Activated T-helper 17 cell treated with anti-CD3 and anti-CD28 coated beads, Interleukin-2, amount 50 U/mL, for 72 hours (primary cell): ENCODE measurements at regions not wholly inside any gene's neighbourhood (a gene's known extent, or its start where the extent isn't known, plus 50 kb on each side); places are given as distances from the start of the nearest gene placed in this dataset.

Experiments
- ATAC-seq: fragments of 150-1000 bp; cut with Tn5 transposase; replicated peaks from 2 replicates; pipeline ENCODE4 v1.10.0; 2021; ENCODE audit warnings: mild to moderate bottlenecking, moderate library complexity
- H3K27ac Mint-ChIP-seq: one replicate; pipeline ENCODE4 v1.8.0; 2022; ENCODE audit warnings: mixed read lengths
- H3K27me3 Mint-ChIP-seq: one replicate; pipeline ENCODE4 v1.8.0; 2022; ENCODE audit warnings: mixed read lengths
- H3K36me3 Mint-ChIP-seq: one replicate; pipeline ENCODE4 v1.8.0; 2022; ENCODE audit warnings: low read depth, mild to moderate bottlenecking, mixed read lengths
- H3K4me1 Mint-ChIP-seq: one replicate; pipeline ENCODE4 v1.8.0; 2022; ENCODE audit warnings: mixed read lengths
- H3K4me3 Mint-ChIP-seq: one replicate; pipeline ENCODE4 v1.8.0; 2022; ENCODE audit warnings: mild to moderate bottlenecking, mixed read lengths
- H3K9me3 Mint-ChIP-seq: one replicate; pipeline ENCODE4 v1.8.0; 2022; ENCODE audit warnings: mixed read lengths

DNA sequence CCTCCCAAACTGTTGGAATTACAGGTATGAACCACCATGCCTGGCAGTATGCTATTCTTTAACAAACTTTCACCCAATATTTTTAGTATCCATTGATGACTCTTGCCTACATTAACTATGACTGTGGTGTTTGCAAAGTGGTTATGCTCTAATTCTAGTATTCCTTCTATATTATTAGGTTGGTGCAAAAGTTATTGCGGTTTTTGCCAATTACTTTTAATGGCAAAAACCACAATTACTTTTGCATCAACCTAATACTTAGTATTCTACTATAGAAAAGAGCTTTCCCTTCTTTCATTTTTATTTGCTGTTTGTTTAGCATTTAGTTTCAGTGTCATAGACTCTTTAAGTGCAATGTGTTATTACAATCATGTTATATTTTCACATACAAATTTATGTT lies 760.6 kb downstream of the NR2F2 start:
- no peaks in the 10 kb centered on the region for H3K27me3 Mint-ChIP-seq
- H3K36me3 Mint-ChIP-seq, result no peaks in the 10 kb centered on the region
- peaks cover 26% of the 10 kb centered on the region for H3K9me3 Mint-ChIP-seq
- H3K4me1 Mint-ChIP-seq, result no peaks in the 10 kb centered on the region
- no peak overlapping the region for H3K4me3 Mint-ChIP-seq
- H3K27ac Mint-ChIP-seq, result no peak overlapping the region
- no peak for ATAC-seq

DNA sequence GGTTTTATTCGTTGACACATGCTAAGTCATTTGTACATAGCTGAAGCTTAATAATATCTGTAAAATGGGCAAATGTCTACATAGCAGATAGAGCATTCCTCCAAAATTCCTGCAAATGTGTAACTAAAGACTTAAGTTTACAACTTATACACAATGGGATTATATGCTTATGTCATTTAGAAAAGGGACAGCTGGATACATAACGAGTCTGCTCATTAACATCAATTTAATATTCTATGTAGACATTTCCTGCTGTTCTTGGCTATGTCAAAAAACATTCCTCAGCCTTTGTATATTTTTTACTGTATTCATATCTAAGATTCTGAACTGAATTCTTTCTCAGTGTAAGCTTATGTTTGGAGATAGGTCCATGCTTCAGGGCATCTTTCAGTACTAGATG lies 762.2 kb downstream of the NR2F2 start:
- Mint-ChIP-seq H3K4me1 (no peaks in the 10 kb centered on the region), H3K4me3 (no peak overlapping the region), H3K36me3 (no peaks in the 10 kb centered on the region), H3K27me3 (no peaks in the 10 kb centered on the region), H3K9me3 (peaks cover 23% of the 10 kb centered on the region), H3K27ac (no peak overlapping the region)
- ATAC-seq, result no peak

DNA sequence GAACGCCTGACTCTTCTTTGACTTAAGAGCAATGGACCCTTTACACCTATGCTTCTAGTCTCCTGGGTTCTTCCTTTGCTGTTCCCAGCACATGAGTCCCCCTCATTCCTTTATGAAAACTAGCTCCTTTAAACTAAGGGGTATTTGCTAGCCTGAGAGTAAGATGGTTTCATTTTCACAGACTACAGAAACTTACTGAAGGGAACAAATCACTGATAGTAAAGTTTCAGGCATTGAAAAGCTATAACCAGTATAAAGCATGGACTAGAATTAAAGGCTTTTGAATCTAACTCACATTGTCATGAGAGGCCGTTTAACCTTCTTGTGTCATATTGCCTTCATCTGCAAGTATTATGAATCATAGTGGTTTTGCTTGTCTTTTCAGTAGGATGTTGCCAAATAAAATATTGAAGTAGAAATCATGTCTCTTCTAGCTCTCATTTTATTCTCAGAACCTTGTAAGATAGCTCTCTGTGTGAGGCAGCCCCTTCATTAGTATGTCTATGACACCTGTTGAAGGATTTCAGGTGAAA lies 765.9 kb downstream of the NR2F2 start:
- no peak overlapping the region for H3K4me3 Mint-ChIP-seq
- no peaks in the 10 kb centered on the region for H3K27me3 Mint-ChIP-seq
- ATAC-seq, result no peak
- no peaks in the 10 kb centered on the region for H3K36me3 Mint-ChIP-seq
- no peaks in the 10 kb centered on the region for H3K4me1 Mint-ChIP-seq
- H3K27ac Mint-ChIP-seq, result no peak overlapping the region
- H3K9me3 Mint-ChIP-seq, result peaks cover 31% of the 10 kb centered on the region

DNA sequence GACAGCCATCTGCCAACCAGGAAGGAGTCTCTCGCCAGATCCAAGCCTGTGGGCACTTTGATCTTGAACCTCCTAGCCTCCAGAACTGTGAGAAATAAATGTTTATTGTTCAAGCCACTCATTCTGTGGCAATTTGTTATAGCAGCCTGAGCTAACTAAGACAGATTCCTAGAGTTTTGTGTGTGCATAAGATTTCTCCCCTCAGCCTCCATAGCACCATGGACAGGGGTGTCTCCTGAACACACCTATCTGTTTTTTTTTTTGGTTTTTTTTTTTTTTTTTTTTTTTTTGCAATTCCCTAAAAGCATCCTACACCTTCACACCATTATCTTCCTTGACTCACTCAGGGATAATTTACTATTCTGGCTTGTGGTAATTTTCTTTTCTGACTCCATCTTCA lies 768.5 kb downstream of the NR2F2 start:
- Mint-ChIP-seq H3K4me1 (no peaks in the 10 kb centered on the region), H3K9me3 (peaks cover 30% of the 10 kb centered on the region), H3K27ac (no peak overlapping the region), H3K4me3 (no peak overlapping the region), H3K27me3 (no peaks in the 10 kb centered on the region), H3K36me3 (no peaks in the 10 kb centered on the region)
- no peak for ATAC-seq

DNA sequence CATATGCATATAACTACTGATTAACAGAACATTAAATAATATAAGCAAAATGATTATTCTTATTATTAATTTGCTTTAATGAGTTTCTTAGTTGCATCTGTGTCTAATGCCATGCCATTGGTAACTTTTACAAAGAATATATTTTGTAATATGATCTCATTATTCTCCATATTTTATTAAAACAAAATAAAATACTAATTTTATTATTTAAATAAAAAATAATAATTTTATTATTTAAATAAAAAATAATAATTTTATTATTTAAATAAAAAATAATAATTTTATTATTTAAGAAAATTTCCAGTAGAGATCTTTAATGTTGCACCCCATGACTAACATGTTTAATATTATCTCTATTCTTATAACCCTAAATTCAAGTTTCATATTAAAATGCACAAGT lies 771.1 kb downstream of the NR2F2 start:
- H3K36me3 Mint-ChIP-seq, result no peaks in the 10 kb centered on the region
- ATAC-seq, result no peak
- no peak overlapping the region for H3K4me3 Mint-ChIP-seq
- peaks cover 27% of the 10 kb centered on the region for H3K9me3 Mint-ChIP-seq
- H3K27ac Mint-ChIP-seq, result no peak overlapping the region
- no peaks in the 10 kb centered on the region for H3K4me1 Mint-ChIP-seq
- H3K27me3 Mint-ChIP-seq, result no peaks in the 10 kb centered on the region

DNA sequence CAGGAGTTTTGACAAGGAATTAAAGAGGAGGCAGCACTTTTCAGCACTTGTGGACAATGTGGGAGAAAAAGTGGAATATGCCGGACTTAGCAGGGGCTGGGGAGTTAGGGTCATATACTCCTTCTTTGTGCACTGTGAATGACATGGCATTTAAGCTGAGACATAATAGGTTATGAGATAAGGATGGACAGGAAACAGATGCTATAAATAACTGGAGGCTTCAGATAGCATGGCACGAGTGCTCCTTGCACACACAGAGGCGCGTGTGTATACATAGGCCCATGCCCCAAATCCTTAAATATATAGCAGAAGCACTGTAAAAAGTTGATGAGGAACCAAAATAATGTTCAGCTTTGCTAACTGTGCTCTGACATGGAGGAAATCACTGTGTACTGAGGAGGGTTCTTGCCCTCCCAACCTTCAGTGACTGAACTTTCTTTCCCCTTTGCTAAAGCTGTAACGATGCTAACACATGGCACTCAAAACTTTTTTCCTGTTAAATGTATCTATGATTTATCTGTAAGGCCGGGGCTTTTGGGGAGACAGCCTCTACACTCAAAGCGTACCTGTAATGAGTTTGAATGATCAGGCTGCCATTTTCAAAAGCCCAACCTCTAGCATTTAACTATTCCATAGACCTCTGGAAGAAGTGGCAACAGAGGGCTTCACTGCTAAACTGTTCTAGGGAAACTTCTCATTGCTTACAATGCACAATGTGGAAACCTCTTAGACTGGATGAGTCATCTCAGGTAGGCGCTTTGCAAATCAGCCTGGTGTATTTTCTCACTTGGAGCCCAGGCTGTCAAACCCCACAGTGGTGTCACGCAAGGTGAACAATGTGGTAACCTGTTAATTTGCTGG lies 784.6 kb downstream of the NR2F2 start:
- no peak for ATAC-seq
- H3K9me3 Mint-ChIP-seq, result peaks cover 17% of the 10 kb centered on the region
- H3K4me1 Mint-ChIP-seq, result no peaks in the 10 kb centered on the region
- no peaks in the 10 kb centered on the region for H3K27me3 Mint-ChIP-seq
- no peak overlapping the region for H3K4me3 Mint-ChIP-seq
- no peaks in the 10 kb centered on the region for H3K36me3 Mint-ChIP-seq
- no peak overlapping the region for H3K27ac Mint-ChIP-seq

DNA sequence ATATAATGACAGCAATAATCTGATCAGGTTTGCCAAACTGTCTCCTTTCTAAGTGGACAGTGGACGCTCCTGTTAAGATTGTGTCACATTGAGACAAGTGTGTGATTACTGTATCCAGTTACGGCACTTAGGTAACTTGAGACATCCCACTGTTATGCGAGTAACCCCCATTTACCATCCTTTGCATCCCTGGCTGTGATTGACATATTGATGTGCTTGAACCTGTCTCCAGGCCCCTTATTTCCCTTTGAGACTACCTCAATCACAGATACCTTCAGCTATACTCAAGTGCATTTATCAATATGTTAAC lies 785.2 kb downstream of the NR2F2 start:
- no peaks in the 10 kb centered on the region for H3K4me1 Mint-ChIP-seq
- ATAC-seq, result no peak

DNA sequence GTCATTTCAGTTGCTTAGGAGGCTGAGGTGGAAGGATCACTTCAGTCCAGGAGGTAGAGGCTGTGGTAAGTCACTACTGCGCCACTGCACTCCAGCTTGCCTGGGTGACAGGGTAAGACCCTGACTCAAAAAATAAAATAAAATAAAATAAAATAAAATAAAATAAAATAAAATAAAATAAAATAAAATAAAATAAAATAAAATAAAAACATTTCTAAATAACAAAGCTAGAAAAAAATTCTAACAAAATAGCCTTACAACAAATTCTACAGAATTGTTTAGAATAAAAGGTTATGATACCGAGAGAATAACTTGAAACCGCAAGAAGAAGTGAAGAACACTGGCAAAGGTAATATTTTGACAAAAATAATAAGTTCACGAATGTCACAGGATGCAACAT lies 794.3 kb downstream of the NR2F2 start:
- no peak for ATAC-seq
- no peaks in the 10 kb centered on the region for H3K36me3 Mint-ChIP-seq
- peaks cover 6% of the 10 kb centered on the region for H3K9me3 Mint-ChIP-seq
- H3K27ac Mint-ChIP-seq, result no peak overlapping the region
- no peak overlapping the region for H3K4me3 Mint-ChIP-seq
- H3K4me1 Mint-ChIP-seq, result no peaks in the 10 kb centered on the region
- H3K27me3 Mint-ChIP-seq, result no peaks in the 10 kb centered on the region

More for the DNA sequence above, 785.2 kb downstream of the NR2F2 start:
- H3K27ac Mint-ChIP-seq, result no peak overlapping the region
- peaks cover 17% of the 10 kb centered on the region for H3K9me3 Mint-ChIP-seq
- H3K27me3 Mint-ChIP-seq, result no peaks in the 10 kb centered on the region
- H3K4me3 Mint-ChIP-seq, result no peak overlapping the region
- H3K36me3 Mint-ChIP-seq, result no peaks in the 10 kb centered on the region

DNA sequence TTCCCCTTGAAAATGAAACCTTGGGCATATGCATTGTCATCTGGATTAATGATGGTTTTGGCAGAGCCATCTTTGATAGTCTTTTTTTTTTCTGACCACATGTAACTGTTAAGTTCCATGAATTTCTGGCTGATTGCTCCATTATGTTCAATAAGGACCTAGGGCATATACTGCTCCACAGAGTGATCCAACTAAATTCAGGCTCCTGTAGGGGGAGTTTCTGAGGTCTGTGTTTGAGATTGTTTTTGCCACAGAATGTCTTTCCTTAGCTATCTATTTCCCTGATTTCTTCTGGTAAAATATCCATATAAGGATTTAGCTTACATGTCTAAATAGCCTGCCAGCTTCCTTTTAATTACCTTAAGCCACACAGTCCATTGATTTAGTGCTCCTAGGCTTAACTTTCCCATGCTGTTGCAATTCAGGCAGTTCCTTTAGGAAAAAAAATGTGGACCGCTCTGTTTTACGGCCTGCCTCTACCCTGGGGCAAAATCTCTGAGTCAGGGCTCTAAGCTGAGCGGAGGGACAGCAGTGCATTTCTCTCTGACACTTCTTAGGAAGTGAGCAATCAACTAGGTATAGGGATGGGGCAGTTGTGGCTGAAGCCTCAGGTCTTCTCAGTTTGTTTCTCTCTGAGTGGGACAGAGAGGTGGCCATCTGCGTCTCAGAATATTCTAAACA lies 796.2 kb downstream of the NR2F2 start:
- no peaks in the 10 kb centered on the region for H3K27me3 Mint-ChIP-seq
- no peaks in the 10 kb centered on the region for H3K4me1 Mint-ChIP-seq
- no peaks in the 10 kb centered on the region for H3K36me3 Mint-ChIP-seq
- H3K9me3 Mint-ChIP-seq, result peaks cover 12% of the 10 kb centered on the region
- no peak overlapping the region for H3K4me3 Mint-ChIP-seq
- ATAC-seq, result no peak
- H3K27ac Mint-ChIP-seq, result no peak overlapping the region

DNA sequence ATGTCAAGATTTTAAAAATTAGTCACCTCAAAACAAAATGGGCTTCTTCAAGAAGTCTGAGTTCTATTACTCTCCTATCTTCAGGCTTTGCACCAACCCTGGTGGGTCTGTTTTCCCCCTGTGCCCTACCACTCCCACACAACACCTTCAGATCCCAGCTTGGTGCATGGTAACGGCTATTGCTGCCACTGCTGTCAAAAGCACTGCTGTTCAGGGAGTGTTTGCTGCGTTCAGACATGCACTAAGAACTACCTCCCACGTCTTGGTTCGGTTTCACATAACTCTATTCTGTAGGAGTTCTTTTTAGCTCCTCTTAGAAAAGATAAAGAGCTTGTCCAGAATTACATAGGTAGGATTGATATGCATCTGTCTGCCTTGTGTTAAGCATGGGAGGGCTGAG lies 799.2 kb downstream of the NR2F2 start:
- Mint-ChIP-seq H3K9me3 (peaks cover 22% of the 10 kb centered on the region), H3K36me3 (no peaks in the 10 kb centered on the region), H3K27ac (no peak overlapping the region), H3K4me1 (no peaks in the 10 kb centered on the region), H3K27me3 (no peaks in the 10 kb centered on the region), H3K4me3 (no peak overlapping the region)
- ATAC-seq, result no peak

DNA sequence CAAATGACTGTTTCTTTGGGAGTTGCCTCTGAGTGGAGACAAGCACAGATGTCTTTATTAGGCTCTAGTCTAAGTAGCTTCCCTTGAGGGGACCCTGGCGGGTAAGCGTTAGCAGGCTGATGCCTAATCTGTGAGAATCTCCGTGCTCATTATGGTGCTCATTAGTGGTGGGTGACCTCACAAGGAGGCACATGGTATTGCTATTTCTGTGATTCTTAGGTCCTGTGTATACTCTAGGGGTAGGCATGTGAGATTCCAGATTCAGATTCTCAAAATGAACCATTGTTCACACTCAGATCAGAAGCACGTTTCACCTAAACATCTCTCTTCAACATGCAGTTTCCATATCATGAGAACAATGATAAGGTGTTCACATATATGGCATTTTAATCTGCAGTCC lies 809.7 kb downstream of the NR2F2 start:
- Mint-ChIP-seq H3K27me3 (no peaks in the 10 kb centered on the region), H3K4me1 (no peaks in the 10 kb centered on the region), H3K27ac (no peak overlapping the region), H3K9me3 (peaks cover 16% of the 10 kb centered on the region), H3K36me3 (no peaks in the 10 kb centered on the region), H3K4me3 (no peak overlapping the region)
- ATAC-seq, result no peak

DNA sequence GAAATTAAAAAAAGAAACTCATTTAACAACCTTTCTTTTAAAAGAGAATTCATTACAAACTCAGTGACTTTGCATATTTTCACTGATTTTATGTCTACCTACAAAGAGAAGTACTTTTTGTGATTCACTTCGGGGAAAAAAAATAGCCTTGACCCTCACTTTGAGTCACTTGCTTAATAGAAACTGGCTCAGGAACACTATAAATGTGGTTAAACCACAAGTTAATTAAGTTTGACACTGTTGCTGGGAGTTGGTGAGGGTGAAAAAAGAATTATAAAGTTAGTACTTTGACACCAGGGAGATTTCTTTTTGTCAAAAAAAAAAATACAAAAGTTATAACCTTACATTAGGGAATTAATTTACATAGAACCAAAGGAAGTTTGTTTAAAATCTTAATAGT lies 810.9 kb downstream of the NR2F2 start:
- ATAC-seq, result no peak
- Mint-ChIP-seq H3K4me1 (no peaks in the 10 kb centered on the region), H3K27ac (no peak overlapping the region), H3K27me3 (no peaks in the 10 kb centered on the region), H3K9me3 (peaks cover 11% of the 10 kb centered on the region), H3K36me3 (no peaks in the 10 kb centered on the region), H3K4me3 (no peak overlapping the region)

DNA sequence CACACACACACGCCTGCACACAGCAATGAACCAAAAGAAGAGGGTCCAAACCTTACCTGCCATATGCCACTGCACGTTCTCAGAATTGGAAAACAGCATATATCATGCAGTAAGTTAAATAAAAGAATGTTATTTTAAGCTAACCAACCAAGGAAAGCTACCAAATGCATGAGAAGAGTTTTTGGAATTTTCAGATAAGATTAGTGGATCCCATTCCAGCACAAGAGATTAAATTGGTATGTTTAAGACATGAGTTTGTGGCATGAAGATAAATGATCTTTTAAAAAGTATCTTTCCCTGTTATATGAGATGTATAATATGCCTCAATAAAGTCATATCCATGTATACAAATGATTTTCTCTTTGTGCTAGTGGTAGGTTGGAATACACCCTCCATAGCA lies 811.4 kb downstream of the NR2F2 start:
- H3K9me3 Mint-ChIP-seq, result peaks cover 11% of the 10 kb centered on the region
- H3K27me3 Mint-ChIP-seq, result no peaks in the 10 kb centered on the region
- H3K36me3 Mint-ChIP-seq, result no peaks in the 10 kb centered on the region
- ATAC-seq, result no peak
- H3K4me1 Mint-ChIP-seq, result no peaks in the 10 kb centered on the region
- H3K27ac Mint-ChIP-seq, result no peak overlapping the region
- H3K4me3 Mint-ChIP-seq, result no peak overlapping the region

DNA sequence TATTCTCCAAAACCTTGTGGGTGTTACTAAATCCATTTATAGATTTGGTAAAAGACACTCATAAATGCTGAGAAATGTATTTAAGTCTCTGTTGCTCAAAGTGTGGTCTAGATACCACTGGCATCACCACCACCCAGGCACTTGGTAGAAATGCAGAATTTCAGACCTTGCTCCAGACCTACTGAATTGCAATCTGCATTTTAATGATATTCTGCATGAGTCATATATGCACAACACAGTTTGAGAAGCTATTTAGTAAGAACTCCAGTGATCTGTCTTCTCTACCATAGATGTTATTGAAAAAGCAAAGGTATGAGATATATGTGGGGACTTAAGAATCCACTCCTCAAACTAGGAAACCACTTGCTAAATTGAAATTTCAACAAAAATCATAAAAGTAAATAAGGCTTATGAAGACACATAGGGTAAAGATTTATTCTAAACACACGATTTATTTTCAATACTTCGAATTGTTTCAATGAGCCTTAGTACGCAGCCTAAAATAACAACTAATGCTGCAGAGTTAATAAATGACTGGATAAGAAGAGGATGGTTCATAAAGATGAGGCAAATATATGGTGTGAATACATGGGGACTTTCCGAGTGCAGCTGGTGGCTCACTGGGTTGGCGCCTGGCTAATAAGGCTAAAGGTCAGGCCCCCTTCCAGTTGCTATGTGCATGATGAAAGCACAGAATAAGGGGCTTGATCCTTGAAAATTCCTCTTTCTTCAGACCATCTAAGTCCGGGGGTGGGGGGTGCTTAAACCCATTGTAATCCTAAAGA lies 813.3 kb downstream of the NR2F2 start:
- Mint-ChIP-seq H3K4me1 (no peaks in the 10 kb centered on the region), H3K27ac (no peak overlapping the region), H3K27me3 (no peaks in the 10 kb centered on the region), H3K4me3 (no peak overlapping the region), H3K9me3 (peaks cover 7% of the 10 kb centered on the region), H3K36me3 (no peaks in the 10 kb centered on the region)
- ATAC-seq, result no peak

DNA sequence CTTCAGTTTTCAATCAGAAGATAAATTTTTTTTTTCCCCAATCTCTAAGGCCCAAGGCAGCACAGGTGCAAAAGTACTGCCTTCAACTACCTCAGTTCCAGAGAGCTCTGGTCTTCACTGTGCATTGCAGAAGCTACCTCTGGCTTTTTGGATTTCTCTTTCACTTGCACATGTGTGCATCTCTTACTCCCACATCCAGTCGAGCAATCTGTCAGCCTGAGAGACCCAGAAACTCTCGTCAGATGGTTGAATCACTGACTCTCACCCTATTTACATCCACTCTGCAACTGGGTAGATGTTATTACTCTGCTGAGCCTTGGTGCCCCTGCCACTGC lies 813.8 kb downstream of the NR2F2 start:
- no peaks in the 10 kb centered on the region for H3K27me3 Mint-ChIP-seq
- no peaks in the 10 kb centered on the region for H3K36me3 Mint-ChIP-seq
- no peak overlapping the region for H3K27ac Mint-ChIP-seq
- ATAC-seq, result no peak
- no peaks in the 10 kb centered on the region for H3K4me1 Mint-ChIP-seq
- peaks cover 5% of the 10 kb centered on the region for H3K9me3 Mint-ChIP-seq
- no peak overlapping the region for H3K4me3 Mint-ChIP-seq
